Activated CD4-positive, alpha-beta T cell treated with anti-CD3 and anti-CD28 coated beads, Interleukin-2, amount 50 U/mL, for 24 hours (primary cell): ENCODE measurements at regions not wholly inside any gene's neighbourhood (a gene's known extent, or its start where the extent isn't known, plus 50 kb on each side); places are given as distances from the start of the nearest gene placed in this dataset.
"Not testable (repeated sequence)": the region's sequence is repeated elsewhere in the genome, so short reads cannot be mapped to it uniquely, and the experiment has no call there.

Experiments used
- DNase-seq, 2 donors: peaks; one replicate each; pipeline ENCODE4 v3.0.0-alpha.2; 2020; ENCODE audit warnings: low read depth in 1 of 2, low spot score in 1 of 2

DNA sequence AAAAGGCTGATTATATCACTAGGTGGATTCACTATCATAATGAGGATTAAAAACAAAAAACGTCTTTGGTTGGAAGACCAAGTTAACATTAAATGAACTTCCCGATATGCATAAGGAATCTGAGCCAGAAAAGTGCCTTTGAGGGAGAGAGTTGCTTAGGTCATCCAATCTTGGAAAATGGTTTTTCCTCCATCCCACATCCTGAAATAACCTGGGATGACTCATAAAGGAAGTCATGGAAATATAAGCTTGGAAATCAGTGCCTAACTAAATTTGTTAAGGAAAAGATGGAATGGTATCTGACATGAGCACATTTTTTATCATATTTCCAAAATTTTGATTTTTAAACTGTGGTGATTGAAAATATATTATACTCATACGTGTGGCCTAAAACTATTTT is 66.0 kb downstream of the KBTBD8 start:
- no peak for DNase-seq

DNA sequence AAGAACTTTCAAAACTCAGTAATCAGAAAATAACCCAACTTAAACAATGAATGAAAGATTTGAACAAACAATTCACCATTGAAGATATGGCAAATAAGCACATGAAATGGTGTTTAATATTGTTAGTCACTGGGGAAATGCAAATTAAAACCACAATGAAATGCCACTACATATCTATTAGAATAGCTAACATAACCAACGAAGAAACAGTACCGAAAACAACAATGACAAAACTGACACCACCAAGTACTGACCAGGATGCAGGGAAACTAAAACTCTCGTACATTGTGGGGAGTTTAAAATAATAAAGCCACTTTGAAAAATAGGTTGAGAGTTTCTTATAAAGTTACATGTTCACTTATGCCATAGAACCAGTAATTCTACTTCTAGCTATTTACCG is 69.1 kb downstream of the KBTBD8 start:
- no peak for DNase-seq

DNA sequence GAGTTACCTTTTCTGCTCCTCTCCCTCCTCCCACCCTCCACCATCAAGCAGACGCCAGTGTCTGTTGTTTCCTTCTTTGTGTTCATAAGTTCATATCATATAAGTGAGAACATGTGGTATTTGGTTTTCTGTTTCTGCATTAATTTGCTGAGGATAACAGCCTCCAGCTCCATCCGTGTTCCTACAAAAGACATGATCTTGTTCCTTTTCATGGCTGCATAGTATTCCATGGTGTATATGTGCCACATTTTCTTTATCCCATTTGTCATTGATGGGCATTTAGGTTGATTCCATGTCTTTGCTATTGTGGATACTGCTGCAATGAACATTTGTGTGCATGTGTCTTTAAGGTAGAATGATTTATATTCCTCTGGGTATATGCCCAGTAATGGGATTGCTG is 74.5 kb downstream of the KBTBD8 start:
- not testable (repeated sequence) for DNase-seq

DNA sequence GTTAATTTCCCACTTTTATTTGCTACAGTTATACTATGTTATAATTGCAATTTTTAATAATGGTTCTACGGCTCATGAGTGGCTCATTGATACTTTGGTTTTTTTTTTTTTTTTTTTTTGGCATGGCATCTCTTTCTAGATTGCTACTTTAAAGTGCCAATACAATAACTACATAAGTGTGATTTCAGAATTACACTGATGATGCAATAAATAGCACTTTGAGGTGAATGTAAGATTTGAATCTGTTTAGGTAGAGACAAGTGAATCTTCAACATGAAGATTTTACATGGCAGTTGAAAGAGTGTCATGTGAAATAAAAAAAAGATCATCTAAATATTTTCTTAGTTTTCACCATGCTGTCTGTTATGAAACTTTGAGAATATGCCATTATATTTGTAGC is 75.7 kb downstream of the KBTBD8 start:
- no peak for DNase-seq

DNA sequence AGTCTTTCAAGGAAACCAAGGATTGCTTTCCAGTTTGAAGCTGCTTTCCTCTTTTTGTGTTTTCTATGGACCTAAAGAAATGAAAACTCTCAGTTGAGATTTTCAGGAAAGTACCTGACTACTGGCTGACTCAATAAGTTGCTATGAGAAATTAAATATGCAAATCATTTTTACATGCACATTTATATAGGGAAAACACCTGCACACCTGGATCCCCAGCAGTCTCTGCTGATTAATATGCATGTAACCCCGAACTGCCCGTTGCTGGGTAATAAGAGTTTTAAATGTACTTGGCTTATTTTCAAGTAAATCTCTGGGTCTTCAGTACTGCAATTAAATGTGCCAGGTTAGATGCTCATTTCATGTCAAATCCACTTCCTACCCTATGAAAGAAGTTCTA is 77.2 kb downstream of the KBTBD8 start:
- DNase-seq: no peak

DNA sequence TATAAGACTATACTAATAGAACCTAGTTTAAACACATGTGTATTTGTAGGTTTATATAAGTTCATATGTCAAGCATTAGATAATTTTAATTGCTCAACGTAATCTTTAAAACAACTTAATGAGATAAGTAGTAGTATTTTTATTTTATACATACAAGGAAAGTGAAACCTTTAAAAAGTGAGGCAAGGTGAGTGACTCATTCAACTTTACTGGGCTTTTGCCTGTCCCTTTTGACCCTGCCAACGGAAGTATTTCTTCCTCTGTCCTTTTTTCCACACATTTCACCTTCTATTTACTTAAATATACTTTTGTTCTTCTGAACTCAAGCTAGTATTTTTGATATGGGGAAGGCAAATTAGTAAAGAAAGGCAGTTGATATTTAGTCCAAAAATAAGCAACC is 78.5 kb downstream of the KBTBD8 start:
- DNase-seq: no peak

DNA sequence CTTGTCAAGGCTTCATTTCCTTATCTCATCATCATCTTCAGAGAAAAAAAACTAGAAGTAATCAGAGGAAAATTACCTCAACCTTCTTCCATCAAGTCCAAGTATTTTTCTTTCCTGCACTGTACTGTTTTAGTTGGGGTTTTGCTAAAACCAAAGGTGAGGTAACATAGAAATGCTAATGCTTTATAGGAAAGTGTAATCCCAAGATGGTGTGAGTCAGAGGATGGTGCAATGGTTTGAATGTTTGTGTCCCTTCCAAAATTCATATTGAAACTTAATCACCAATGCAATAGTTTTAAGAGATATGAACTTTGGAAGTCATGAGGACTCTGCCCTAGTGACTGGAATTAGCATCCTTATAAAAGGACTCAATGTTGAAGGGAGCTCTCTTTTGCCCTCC is 79.5 kb downstream of the KBTBD8 start:
- DNase-seq: no peak

DNA sequence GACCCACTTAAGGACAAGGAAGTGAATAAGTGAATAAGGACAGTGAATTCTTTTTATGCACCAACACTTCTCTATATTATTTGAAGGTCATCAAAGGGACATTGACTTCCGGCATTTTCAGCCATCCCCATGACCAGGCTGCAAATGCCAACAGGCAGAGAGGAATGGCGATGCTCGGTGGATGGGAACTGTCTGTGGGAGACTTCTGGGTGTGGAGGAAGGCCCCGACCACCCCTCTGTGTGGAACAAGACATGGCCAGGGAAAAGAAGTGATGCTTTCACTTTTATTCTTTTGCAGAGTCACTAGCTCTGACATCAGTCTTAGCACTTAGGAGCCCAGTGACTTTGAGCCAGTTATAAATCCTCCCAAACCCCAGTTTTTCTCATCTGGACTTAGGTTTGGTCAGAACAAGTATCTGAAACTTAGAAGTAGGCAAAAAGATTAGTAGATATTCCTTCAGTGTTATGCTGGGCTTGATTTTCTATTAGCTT is 84.5 kb downstream of the KBTBD8 start:
- DNase-seq: no peak

DNA sequence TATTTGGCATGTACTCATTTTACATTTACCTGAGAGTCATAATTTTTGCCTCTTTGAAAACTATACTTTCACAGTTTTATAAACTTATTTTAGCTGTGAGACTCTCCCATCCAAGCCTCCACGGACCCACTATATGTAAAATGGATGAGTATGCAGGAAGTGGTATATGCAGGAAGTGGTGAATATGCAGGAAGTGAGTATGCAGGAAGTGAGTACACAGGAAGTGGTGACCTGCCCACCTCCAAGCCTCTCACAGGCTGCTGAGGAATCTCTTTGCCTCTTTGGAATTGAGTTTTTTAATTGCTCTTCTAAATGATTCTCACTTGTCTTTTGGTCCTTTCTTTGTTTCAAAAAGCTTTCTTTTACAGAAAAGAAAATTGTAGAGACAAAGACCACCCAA is 85.2 kb downstream of the KBTBD8 start:
- DNase-seq: peak; percentile 3 to 44

DNA sequence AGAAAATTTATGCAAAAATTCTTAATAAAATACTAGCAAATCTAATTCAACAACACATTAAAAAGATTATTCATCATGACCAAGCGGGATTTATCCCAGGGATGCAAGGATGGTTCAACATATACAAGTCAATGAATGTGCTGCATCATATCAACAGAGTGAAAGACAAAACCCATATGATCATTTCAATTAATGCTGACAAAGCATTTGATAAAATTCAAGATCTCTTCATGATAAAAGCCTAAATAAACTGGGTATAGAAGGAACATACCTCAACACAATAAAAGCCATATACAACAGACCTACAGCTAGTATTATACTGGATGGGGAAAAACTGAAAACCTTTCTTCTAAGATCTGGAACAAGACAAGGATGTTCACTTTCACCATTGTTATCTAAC is 89.7 kb downstream of the KBTBD8 start:
- no peak for DNase-seq

DNA sequence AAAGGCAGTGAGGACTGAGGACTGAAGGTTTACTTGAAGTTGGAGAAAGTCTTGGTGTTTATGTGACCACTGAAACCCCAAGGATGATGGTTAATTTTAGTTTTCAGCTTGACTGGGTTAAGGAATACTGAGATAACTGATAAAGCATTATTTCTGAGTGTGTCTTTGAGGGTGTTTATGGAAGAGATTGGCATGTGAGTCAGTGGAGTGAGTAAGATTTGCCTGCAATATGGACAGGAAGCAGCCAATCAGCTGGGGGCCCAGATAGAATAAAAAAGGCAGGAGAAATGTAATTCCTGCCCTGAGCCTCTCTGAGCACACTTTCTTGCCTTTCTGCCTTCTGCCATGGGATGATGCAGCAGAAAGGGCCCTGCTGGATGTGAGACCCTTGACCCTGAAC is 92.4 kb downstream of the KBTBD8 start:
- DNase-seq: no peak

DNA sequence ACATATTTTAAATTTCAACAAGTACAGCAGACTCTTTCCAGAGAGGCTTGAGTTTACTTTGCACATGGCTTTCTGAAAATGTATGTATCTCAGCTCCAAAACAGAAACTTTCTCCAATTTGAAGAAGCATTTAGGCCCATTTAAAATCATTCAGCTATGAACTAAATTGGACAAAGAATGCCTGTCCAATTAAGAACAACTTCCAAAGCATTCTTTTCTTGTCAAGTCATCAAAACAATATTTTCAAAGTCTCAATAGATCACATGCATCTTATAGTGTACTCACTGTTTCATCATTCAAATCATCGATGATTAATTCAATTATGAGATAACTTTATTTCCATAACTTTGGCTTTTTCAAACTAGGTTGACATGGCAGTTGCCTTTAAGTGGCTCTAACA is 95.2 kb downstream of the KBTBD8 start:
- DNase-seq: no peak

DNA sequence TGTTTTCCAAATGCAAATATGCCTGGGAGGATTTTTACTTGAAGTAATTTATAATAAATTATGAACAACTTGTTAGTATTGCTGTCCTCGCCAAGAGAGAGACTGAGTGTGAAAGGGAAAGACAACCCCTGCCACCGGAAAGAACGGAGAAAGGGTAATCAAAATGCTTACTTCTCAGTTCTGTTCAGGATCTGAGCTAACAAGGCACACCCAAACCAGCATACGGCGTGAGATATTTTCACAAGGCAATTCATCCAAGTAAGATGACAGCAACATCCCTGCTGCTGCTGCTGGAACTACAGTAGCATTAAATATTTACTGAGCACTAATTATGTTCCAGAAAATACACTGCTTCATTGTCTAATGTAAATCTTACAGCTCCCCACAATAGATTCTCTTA is 96.1 kb downstream of the KBTBD8 start:
- DNase-seq: no peak

DNA sequence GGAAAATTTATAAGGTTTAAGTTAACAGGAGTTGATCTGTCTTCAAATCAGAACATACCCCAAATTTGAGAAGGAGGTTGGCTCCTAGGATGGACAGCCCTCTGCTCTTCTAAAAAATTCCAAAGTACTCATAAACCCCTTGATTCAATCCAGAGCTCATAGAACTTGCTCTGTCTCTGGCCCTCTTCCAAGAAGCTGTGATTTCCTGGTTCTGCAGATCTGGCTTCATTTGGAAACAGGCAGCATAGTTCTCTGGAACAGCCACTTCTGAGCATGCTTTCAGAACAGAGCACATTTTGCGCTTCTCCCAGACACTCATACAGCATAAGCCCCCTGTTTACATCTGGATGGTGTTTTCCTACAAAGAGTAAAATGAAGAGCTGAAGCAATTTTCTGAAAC is 96.7 kb downstream of the KBTBD8 start:
- no peak for DNase-seq

DNA sequence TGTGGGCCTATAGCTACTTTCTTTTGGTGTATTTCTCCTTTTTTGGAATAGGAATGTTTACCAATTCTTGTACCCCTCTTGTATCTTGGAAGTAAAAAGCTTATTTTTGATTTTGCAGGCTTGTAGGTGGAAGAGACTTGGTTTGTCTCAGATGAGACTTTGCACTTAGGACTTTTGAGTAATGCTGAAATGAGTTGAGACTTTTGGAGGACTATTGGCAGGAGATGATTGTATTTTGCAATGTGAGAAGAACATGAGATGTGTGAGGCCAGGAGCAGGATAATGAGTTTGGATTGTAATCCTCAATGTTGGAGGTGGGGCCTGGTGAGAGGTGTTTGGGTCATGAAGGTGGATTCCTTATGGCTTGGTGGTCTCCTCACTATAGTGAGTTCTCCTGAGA is 106.3 kb downstream of the KBTBD8 start:
- no peak for DNase-seq

DNA sequence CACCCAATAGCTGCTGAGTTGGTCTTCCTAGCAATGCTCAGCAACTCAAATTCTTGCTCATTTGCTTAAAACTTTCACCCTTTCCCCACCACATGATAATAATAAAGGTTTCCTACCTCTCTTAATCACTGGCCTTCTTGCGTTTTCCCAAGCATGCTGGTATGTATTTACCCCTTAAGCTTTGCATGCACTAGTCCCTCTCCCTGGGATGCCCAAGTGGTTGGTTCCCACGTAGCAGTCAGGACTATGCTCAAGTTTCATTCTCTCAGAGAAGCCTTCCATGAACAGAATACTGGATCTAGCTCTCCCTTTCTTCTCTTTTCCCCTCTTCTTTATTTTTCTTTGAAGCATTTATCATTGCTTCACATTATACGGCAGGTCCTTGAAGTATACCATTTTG is 108.8 kb downstream of the KBTBD8 start:
- DNase-seq: no peak

DNA sequence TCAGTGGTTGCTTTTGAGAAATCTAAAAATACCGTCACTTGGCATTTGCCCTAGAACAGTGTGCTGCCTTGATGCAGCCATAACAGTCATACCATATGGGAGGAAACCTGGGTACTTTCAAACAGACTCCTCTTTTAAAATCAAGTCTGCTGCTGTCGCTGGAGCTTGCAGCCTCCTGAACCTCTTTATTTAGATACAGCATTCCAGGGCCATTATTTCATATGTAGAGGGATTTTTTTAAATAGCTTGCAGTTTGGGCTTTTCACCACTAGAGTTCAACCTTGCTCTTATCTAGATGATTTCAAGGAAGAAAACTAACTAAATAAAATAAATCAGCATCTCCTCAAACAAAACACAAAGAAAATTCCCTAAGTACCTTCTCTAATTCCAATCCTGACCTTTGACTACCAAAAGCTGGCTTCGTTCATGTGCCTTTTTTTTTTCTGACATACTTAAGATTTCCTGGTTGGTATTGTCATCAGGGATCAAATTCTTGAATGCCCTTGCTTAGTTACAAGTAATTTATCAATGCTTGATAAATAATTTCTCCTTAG is 111.6 kb downstream of the KBTBD8 start:
- no peak for DNase-seq

DNA sequence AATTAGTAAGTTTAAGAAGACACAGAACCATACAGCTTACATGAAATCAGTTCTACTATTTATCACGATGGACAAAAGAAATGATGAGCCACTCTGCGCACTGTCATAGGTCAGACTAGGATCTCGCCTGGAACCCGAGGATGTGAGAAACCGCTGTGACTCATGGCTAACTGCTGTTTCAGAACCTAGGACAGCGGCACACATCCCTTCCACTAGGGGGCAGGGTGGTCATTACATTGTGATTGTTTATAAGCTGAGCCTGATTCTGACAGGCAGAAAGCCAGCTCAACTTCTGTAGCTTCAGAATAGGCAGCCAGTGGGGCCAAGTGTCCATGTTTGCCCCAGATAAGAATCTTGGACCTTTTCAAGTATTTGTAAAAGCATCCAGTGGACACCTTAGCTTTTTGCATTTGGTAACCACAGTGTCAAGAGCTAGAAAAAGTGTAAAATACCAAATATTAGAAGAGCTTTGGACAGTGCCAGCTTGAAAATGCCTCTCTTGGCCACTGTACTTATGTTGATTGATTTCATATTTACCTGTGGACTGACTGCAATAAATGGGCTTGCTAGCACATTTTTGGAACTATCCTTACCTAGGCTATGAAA is 115.8 kb downstream of the KBTBD8 start:
- peak; percentile 64 to 83 for DNase-seq

DNA sequence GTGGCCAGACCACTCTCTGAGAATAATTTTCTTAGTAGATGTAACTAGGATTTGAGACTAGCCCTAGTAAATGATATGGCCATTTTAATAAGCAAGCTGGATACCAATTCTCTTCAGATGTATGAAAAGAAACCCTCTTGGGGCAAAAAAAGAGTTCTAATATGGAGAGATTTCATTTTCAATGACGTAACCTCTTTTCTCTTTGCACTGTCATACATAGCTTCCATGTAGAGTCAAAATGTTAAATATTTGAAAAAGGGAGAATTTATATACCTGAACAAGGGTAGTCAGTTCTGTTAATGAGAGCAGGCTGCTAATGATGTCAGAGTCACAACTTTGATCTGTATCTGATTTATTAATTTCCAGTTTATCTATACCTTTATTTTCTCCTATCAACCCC is 120.0 kb downstream of the KBTBD8 start:
- DNase-seq: no peak

DNA sequence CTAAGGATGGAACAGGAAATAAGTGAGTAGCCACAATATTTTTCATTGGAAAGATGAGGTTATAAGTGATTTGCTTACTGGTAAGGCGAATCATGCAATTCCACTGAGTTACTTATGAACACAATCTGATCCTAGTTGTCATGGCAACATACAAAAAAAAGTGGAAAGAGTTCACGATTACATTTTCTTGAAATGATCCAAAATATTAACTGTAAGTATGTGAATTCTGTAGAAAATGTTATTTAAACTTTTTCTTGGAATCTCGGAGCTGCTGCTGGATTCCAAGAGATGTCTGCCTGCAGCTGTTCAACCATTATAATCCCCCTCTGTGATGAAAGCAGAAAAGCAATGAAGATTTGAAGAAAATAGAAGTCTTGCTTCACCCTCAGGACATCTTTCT is 120.5 kb downstream of the KBTBD8 start:
- DNase-seq: no peak

DNA sequence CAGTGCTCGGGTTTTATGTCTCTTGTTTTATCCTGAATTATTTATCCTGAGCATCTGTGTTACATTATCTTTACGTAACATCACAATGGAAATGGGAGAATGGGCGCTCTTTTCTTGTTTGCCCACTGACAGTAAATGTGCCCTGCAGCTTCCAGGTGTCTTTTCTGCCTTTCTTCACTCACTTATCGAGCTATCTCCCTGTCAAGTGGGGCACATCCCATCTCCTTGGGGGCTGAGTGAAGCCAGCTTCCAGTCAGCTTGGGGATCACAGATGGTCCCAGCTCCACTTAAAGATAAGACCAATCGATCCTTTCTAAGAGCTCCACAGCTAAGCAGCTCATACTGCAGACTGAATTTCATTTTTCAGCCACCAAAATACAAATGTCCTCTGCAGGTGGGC is 125.8 kb downstream of the KBTBD8 start:
- DNase-seq: no peak

DNA sequence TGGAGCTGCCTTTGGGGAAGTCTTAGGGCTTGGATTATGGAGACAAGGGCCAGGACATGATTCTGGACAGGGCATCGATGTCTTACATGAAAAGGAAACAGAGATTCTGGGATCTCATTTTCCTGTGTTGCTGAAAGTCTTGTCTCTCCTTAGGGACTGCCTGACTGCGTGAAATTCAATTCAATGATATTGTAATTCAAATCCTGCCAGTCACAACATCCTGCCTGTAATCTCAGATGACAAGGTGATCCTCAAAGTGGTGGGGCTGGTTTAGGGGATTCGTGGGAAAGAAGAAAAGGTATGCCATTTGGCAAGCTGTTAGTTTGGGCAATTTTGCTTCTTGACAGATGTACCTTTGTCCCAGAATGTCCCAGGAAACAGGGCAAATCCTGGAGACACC is 129.1 kb downstream of the KBTBD8 start:
- no peak for DNase-seq

DNA sequence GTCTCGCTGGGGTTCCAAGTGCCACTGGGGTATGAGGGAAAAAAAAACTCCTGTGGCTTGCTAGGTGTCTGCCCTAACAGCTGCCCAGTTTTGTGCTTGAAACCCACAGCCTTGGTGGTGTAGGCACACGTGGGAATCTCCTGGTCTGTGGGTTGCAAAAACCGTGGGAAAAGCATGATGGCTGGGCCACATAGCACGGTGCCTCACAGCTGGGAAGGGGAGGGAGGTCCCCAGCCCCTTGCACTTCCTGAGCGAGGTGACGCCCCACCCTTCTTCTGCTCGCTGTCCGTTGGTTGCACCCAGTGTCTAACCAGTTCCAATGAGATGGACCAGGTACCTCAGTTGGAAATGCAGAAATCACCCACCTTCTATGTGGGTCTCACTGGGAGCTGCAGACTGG is 144.3 kb downstream of the KBTBD8 start:
- no peak for DNase-seq
